ENCODE measurements at regions not wholly inside any gene's neighbourhood (a gene's known extent, or its start where the extent isn't known, plus 50 kb on each side); places are given as distances from the start of the nearest gene placed in this dataset.
"Not testable (repeated sequence)": the region's sequence is repeated elsewhere in the genome, so short reads cannot be mapped to it uniquely, and the experiment has no call there.

DNA sequence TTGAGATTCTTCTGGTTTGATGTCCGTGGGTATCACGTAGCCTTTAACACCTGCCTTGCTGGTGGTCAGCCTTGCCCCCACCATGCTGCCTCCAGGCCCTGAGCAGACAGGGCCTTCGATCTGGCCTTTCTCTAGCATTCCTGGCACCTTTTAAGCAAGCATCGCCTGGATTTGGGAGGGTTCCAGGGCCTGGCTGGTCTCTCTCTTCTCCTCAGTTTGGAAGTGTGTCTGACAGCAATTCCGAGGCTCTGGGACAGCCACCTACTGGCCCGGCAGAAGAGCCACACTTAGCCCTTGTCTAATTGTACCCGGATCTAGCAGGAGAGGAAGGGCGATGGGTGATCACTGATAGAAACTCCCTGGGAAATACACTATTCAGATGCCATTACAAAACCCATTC is 441.3 kb upstream of the MKI67 start:
- no peak for DNase-seq

DNA sequence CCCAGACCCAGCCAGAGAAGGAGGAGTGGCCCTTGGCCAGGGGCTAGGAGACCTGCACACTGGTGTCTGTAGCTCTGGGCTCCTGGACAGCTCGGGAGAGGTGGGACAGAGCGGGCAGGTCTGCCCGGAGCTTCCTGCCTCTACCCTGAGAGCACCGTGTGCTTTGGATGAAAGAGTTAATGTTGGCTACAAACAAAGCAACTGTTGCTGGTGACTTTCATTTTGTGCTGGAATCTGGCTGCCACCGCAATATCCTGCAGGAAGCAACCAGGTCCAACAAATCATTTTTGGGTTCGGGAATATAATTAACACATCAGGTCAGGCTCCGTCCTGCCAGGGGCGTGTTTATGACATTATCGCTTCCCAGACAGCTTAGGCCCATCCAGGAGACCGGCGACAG is 441.8 kb upstream of the MKI67 start:
- DNase-seq = no peak

DNA sequence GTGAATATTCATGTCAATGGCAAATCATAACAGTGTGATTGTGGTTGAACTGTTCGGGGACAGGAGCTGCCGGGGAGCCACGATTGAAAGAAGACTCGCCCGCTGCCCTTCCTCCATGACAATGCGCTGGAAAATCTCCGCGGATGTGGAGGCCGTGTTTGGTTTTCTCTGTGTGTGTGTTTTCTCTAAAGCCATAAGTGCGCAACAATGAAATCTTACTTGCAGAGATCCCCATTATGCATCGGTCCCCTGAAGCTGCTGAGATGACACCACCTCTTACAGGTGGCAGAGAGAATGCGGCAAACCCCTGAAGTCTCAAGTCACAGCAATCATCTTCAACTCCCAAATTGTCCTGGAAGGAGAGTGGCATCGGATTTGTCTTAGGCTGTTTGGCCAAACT is 442.3 kb upstream of the MKI67 start:
- DNase-seq = no peak

DNA sequence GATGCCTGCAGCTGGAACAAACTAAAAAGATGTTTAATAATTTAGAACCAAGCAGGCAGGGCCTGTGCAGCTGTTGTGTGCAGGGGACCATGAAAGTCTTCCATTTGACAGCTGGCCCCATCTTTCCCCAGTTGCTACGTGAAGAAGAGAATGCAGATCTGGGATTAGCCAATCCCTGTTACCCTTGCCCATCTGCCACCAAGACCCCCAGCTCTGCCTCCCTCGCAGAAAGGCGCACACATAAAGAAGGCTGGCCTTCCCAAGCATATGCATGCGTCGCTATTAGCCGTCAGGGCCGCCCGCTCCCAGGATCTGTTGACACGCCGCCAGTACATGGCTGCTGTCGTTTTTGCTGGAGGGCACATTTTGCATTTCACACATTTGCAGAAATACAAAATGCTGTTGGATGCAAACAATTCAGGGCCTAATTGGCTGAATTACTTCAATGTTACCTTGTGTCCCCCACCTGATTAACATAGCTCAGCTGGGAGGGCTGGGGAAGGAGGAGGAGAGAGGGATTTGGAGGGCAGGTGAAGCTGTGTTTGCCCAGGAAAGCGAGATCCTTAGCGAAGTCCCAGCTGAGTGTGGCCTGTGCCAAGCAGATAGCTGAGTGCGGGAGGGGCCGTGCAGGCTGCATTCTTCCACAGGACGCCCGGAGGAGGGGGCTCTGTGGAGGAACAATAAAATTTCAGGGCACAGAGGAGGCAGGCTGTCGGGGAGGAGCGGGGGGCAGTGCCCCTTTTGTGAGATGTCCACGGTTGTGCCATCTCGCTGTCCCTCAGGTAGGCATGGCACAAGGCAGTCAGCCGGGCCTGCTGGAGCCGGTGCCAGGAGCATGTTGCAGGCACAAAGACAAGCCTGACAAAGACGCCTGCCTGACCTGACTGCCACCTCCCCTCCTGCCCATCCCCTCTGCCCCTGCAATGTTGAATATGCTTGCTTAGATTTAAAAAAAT is 443.0 kb upstream of the MKI67 start:
- DNase-seq = no peak

DNA sequence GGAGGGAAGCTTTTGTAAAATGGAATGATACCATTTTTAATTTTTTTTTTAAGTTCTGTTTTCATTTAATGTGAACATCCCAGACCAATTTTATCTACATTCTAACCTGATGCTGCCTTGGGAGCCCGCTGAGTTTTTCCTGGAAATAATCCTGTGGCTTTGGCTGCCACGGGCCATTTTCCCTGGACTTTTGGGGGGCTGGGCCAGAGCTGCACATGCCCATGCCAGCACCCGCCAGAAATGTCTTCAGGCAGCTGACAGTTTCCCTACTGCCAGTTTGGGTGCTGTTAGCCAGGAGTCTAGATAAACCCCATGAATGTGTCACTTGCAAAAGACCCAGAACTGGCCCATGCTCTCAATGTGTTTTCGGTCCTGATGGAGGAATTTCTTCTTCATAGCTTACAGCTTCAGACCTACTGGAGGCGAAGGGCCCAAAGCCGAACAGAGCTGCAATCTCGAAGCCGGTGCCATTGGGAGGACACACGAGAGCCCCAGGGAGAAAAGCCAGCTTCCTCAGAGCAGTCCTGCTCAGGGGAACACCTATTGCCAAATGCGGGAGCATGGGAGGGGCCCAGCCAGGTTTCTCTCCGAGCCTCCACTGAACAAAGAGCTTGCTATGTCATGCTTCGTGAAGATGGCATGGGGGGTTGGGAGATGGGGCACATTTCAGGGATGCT is 444.2 kb upstream of the MKI67 start:
- no peak for DNase-seq

DNA sequence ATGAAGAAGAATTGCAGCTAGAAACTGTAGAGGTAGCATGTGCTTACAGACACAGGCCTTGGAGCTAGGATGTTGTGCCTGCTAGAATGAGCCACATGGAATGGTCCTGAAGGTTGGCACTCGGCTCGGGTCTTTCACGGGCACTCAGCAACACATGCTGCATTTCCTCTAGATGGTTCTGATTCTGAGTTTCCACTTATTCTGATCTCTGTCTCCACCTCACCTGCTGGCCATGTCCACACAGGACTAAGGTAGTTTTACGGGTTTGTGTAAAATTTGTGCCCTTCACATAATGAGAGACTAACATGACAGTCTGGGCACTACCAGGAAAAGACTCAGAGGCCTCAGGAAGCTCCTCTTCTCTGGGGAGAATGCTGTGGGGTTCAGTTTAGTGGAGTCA is 444.8 kb upstream of the MKI67 start:
- DNase-seq = no peak

DNA sequence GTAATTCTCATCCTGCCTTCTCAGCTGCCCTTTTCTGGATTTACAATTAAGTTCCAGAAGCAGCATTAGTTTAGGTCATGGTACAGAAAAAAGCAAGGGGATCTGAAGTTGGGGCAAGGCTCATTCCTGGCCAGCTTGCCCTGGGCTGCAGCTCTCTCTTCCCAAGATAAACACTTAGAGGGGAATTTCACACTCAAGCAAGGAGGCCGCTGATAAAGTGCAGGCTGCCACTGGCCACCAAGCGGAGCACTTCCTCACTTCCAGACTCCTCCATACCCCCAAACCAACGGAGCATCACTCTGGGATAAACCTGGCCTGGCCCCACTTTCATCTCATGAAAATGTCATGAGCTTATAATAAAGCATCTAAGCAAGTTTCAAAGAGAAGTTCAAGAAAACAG is 445.5 kb upstream of the MKI67 start:
- no peak for DNase-seq

DNA sequence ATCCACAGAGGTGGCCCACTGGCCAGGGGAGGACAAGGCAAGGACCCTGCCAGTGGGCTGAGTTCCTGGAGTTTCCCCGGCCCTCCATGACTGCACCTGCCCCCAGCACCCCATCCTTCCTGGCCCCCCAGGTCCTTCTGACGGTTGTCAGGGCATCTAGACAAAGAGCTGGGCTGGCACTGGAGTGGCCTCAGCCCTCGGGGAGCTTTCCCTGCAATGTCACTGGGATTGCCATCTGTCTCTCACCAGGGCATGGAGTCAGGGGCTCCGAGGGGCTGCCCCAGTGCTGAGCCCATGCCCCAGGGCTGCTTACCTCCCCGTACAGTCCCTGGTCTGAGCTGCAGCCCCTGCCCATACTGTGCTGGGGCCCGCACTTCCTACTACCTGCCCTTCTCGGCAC is 446.5 kb upstream of the MKI67 start:
- no peak for DNase-seq

DNA sequence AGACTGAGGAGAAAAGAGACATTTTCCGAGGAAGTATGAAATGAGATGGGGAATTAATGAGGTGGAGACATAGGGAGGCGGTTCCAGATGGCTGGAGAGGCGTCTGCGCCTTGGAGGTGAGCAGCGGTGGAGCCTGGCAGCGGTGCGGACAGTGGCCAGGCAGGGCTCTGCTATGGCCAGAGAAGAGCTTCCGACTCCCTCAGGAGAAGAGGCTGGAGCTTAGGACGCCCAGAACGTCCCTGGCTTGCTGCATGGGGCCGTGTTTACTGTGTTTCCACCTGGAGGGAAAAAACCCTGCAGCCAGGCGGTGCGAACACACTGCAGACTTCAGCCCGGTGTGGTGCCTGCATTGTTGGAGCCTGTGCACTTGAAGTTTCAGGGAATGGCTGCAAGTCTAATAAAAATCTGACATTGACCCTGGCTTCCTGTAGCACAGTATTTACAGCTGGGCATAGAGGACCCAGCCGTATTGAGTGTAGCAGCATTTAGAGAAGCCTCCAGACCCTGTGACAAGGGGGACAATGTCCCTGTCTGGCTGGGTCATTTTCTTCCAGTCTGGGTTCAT is 447.1 kb upstream of the MKI67 start:
- no peak for DNase-seq

DNA sequence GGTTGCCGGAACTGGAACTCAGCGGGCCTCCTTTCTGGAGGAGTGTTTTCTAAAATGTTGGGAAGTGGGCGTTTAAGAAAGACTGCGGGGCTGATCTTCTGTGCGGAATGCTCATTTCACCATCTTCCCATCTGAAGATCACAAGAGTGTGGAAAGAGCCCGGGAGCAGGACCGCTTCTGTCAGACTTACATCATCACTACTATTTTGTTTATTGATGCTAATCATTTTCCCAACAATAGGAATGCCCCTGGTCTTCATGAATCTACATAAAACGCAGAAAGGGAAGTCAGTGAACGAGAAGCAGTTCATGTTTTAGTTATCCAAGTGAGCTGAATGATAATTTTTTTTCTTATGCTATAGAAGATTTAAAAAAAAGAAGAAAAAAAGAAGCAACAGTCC is 447.8 kb upstream of the MKI67 start:
- DNase-seq = no peak

DNA sequence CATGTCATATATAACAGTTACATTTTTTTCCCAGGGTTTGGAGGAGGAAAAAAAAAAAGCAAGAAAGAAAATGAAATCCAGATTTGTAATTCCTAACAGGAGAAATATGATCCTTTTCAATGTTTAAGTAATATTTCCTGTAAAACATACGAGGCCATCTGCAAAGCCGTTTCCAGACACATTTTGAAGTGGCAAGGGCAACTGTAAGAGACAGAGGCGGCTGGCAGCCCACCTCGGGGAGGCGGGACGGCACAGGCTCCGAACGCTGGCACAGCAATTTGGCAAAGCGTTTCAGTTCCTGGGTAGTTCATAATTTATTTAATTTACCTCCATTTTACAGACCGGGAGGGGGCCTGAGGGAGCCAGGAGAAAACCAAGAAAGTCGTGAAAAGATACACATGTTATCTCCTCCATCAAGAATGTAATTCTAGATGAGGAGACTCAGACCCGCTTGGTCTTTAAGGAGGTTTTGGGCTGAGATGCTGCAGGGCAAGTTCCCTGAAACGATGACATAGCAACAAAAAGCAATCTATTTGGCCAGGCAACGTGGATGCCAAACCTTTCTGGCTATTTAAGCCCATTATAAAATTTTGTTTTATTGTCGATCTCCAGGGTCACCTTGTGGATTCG is 448.5 kb upstream of the MKI67 start:
- DNase-seq = no peak

DNA sequence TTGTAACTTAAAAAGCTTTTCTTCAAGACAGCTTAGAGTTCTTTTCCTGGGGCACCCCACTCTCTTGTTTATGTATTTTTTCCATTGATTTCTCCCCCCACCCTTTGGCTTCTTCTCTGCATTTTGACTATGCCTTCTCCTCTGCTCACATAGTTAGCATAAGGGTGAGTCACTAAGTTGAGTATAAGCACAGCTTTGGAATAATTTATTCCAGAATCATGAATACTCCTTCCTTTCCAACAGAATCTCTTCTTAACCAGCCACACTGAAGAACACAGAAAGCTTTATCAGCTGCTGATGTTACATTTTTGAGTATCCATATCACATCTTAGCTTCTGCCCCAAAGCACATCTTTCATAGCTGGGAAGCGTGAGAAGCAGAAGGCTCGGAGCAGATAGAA is 449.5 kb upstream of the MKI67 start:
- no peak for DNase-seq

DNA sequence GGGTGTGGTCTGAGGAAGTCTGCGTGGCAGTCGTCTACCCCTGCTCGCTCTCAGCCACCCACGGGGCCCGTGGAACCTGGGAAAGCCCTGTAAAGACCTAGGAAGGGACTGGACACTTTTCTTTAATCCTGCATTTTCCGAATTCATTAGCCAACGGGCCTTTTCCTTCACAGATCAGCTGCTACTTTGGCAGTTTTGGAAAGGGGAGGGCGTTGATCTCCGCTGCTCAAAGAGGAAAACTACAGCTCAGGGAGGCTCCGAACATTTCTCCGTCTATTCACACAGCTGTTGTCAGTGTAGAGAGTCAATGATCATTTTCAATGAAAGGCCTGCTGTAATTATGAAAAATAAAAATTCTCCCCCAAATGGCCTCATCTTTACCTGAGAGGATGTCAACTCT is 450.1 kb upstream of the MKI67 start:
- DNase-seq = no peak

DNA sequence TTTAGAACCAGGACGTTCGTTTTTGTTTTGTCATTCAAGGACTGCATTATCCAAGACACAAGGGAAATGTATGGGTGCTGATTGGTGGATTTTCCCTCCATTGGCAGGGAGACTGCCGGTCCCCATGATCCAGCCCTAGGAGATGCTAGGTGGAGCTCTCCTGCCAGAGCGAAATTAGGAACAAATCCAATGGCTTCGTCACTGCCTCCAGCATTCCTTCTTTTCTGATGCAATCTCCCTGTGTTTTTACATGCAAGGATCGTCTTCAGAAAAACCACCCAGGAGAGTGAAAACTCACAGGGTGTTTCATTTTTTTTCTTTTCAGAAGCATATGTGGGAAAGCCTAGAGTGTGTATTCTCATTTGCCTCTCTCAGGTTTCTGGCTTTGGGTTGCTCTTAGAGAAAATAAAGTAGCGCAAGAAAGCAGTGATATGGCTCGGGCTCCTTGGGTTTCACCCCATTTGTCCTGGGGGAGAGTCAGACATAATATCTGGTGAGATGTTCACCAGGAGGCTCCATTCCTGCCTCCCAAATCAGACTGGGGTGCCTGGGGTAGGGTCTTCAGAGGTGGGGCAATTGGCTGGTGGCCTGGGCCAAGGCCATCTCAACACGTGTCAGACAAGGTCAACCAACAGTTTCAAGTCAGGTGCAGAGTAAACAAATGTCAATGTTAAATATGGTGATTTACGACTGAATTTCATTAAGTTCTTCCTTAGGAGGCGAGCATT is 450.9 kb upstream of the MKI67 start:
- DNase-seq = no peak

DNA sequence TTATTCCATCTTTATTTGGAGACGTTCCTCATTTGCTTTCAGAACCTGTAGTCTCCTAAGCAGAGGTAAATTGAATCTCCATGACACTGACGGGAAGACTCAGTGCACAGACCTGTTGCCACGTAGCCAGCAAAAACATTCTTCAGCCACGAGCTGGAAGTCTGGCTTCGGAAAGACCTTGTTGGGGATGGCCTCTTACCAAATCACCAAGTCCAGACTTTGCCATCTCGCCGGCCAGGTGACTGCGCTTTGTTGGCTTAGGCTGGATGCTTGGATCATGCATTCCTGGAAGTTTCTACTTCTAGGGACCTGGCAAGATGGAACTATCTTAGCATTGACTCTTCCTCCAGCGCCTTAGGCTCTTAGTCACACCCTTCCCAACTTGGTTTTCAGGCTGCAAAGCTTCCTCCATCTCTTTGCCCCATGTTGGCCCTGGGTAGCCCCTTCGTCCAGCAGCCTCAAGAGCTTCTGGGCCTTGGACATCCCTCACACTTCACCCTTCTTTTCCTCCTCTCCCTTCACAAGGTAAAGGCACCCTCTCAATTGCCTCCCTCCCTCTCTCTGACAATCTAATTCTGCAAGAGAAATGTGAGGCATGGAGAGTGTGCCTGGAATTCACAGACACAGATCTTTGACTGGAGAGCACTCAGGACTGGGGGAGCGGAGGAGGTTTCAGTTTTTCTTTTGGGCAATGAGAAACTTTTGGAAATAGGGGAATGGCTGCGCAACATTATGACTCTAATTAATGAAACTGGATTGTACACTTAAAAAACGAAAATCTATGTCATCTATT is 451.9 kb upstream of the MKI67 start:
- no peak for DNase-seq

DNA sequence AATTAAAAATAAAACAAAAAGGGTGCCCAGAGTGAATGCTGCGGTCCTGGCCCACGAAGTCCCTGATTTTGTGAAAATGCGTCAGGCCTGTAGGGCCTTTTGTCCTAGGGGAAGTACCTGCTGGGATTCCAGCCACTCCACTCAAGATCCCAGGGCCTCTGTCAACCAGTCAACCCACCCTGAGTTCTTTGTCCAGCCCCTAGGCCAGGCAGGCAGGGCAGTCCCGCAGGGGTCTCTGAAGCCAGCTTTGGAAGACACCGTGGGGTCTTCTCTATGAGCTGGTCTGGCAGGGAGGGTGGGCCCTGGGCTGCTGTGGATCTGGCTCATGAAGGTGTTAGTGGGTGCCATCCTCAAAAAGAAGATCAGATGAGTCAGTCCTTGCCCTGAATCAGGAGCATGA is 452.5 kb upstream of the MKI67 start:
- DNase-seq = no peak

DNA sequence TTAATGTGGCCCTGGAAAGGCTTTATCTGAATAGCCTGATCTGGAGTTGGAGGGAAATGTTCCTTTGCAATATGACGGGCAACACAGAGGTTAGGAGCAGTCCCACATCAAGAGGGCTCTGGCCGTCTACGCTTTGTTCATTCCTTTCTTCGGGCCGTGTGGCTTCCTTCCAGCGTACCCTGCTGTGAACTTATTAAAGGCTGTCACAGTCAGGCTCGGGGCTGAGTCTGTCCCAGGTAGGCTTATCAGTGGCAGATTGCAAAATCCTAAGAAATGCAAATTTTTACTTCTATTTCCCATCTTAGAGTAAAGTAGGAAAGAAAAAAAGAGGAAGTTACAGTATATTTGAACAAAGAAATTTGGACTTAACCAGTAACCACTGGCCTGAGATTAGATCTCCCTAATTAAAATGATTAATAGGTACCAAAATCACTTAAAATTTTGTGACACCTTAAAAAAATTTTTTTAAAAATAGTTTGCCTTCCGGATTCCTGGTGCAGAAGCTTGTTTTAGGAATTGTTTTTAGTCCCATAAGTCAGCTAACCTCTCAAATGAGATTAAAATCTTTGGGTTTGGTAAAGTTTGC is 453.1 kb upstream of the MKI67 start:
- no peak for DNase-seq

DNA sequence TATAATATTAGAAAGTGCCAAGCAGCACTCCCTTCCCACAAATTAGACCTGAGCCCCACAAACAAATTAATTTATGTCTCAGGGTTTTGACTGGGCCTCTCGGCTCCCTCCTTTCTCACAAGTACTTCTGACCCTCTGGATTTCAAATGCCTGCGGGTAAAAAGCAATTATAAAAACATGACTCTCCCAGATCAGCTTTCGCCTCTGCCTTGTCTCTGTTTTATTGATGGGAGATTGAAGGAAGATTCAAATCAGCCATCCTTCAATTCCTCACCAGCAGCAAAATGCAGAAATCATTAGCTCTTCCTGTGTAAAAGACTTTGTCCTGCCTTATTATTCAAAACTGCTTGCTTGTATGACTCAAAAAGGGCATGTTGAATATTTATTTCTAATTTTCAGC is 453.7 kb upstream of the MKI67 start:
- no peak for DNase-seq

DNA sequence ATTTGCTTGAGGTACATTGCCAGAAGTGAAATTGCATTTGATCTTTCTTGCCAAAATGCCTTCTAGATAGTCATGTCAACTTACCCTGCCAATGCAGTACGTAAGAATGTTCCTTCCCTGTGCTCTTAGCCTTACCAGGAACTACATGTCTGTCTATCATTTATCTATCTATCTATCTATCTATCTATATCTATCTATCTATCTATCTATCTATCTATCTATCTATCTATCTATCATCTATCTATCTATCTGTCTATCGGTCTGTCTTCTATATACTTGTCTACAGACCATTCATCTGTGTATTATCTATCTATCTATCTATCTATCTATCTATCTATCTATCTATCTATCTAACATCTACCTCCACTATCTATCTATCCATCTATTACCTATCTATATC is 456.9 kb upstream of the MKI67 start:
- DNase-seq = not testable (repeated sequence)

DNA sequence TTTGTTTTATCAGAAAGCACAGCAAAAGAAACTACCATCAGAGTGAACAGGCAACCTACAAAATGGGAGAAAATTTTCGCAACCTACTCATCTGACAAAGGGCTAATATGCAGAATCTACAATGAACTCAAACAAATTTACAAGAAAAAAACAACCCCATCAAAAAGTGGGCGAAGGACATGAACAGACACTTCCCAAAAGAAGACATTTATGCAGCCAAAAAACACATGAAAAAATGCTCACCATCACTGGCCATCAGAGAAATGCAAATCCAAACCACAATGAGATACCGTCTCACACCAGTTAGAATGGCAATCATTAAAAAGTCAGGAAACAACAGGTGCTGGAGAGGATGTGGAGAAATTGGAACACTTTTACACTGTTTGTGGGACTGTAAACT is 460.4 kb upstream of the MKI67 start:
- DNase-seq = not testable (repeated sequence)

DNA sequence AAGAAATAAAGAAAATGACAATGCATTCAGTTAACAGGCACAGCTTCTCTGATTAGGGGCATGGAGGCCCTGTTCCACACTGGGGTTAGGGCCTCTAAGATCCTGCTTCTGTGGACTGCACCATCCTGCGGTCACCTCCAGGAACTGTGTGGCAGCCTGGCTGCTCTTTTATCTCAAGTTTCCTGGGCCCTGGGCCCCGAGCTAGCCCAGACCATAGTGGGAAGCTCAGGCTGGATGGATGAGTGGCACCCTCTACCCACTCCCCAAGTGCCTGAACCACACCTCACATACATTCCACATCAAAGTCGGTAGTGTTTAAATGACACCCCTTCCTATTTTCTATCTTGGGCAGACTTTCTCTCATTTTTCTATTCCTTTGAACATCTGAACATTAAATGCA is 461.5 kb upstream of the MKI67 start:
- no peak for DNase-seq

DNA sequence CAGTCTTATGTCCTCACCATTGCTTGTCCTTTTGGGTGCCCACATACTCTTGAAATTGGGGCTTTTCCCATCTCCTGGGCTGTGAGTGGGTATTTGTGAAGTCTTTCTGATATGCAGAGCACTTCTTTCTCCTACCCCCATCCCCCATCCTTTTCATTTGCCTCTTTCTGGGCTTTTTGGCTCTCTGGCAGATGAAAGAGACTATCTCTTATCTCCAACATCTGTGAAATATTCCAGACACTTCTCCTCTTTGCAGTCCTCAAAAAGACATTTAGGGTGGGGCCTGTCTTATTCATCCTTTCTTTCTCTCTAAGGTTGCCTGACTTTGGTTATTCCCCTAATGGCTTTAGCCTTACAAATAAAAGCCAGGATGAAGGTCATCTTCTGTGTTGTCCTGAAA is 462.2 kb upstream of the MKI67 start:
- no peak for DNase-seq

Measured in NCI-H187 treated with DMSO at 0.1 percent for 48 hours (cell line).